IMR-90 (cell line): ENCODE measurements at regions not wholly inside any gene's neighbourhood (a gene's known extent, or its start where the extent isn't known, plus 50 kb on each side); places are given as distances from the start of the nearest gene placed in this dataset.

Experiments used
- ATAC-seq: fragments of 200-7000 bp; cut with Tn5 transposase; 2 replicates; pipeline ENCODE4 v1.9.1; 2020; ENCODE audit warnings: low read depth, mild to moderate bottlenecking, moderate library complexity
- BruUV-seq: library from RNA; stranded (reverse); fragments of 400-500 nt; replicated peaks from 2 replicates; lab custom pipeline; 2021; lab: Mats Ljungman, UMichigan
- CTCF ChIA-PET: fragments of 300-600 bp; formaldehyde crosslinking; extraction: SDS; loops from one replicate; lab custom pipeline; 2021; ENCODE audit warnings: antibody characterized with exemption; lab: Yijun Ruan, JAX
- POLR2A ChIA-PET: fragments of 300-600 bp; sonication (Branson Sonifier 250); formaldehyde crosslinking; loops from one replicate; lab custom pipeline; 2022; ENCODE audit warnings: antibody characterized with exemption; ENCODE audit not compliant: unreplicated experiment; lab: Charles Lee
- DNase-seq: peaks from one replicate; pipeline ENCODE4 v3.0.0; 2013
- H2AFZ ChIP-seq: replicated peaks from 2 replicates; pipeline ENCODE3; 2013; ENCODE audit warnings: low read length, mild to moderate bottlenecking; ENCODE audit not compliant: poor library complexity
- H2AK5ac ChIP-seq: 2 replicates; pipeline ENCODE4 v1.6.1; 2013; ENCODE audit warnings: low read depth, low read length, inconsistent platforms
- H2AK9ac ChIP-seq: replicated peaks from 2 replicates; pipeline ENCODE3; 2013; ENCODE audit warnings: mild to moderate bottlenecking, low read depth, low read length, moderate library complexity; ENCODE audit not compliant: poor library complexity
- H2BK120ac ChIP-seq: 2 replicates; pipeline ENCODE4 v1.6.1; 2013; ENCODE audit warnings: low read depth, low read length, inconsistent platforms
- H2BK15ac ChIP-seq: 3 replicates; pipeline ENCODE4 v1.6.1; 2013; ENCODE audit warnings: low read depth, low read length, inconsistent platforms
- H2BK20ac ChIP-seq: 2 replicates; pipeline ENCODE4 v1.6.1; 2013; ENCODE audit warnings: low read depth, mild to moderate bottlenecking, inconsistent platforms, low read length, moderate library complexity
- H2BK5ac ChIP-seq: 2 replicates; pipeline ENCODE4 v1.6.1; 2013; ENCODE audit warnings: mild to moderate bottlenecking, low read depth, low read length, inconsistent platforms; ENCODE audit not compliant: poor library complexity, severe bottlenecking
- H3K14ac ChIP-seq: replicated peaks from 2 replicates; pipeline ENCODE4 v1.6.1; 2013; ENCODE audit warnings: low read depth, low read length, inconsistent platforms
- H3K18ac ChIP-seq: 2 replicates; pipeline ENCODE4 v1.6.1; 2013; ENCODE audit warnings: low read depth, low read length, control low read depth
- H3K23ac ChIP-seq: 2 replicates; pipeline ENCODE4 v1.6.1; 2013; ENCODE audit warnings: low read depth, low read length, inconsistent platforms
- H3K27ac ChIP-seq: 2 replicates; pipeline ENCODE4 v1.5.1; 2013; ENCODE audit warnings: mild to moderate bottlenecking, control low read depth, low read length; ENCODE audit not compliant: insufficient read depth
- H3K27me3 ChIP-seq: 2 replicates; pipeline ENCODE4 v1.6.1; 2013; ENCODE audit warnings: low read length; ENCODE audit not compliant: control insufficient read depth, insufficient read depth
- H3K36me3 ChIP-seq: 2 replicates; pipeline ENCODE4 v1.6.1; 2013; ENCODE audit warnings: low read length, mixed read lengths; ENCODE audit not compliant: control insufficient read depth, insufficient read depth
- H3K4ac ChIP-seq: 2 replicates; pipeline ENCODE4 v1.6.1; 2013; ENCODE audit warnings: low read depth, low read length, inconsistent platforms
- H3K4me1 ChIP-seq: 2 replicates; pipeline ENCODE4 v1.6.1; 2013; ENCODE audit warnings: low read length, mixed read lengths; ENCODE audit not compliant: control insufficient read depth, insufficient read depth
- H3K4me2 ChIP-seq: 2 replicates; pipeline ENCODE4 v1.6.1; 2013; ENCODE audit warnings: low read depth, mild to moderate bottlenecking, control low read depth, low read length, moderate library complexity
- H3K4me3 ChIP-seq: 2 replicates; pipeline ENCODE4 v1.5.1; 2013; ENCODE audit warnings: low read depth, mild to moderate bottlenecking, control low read depth, low read length, moderate library complexity; ENCODE audit not compliant: insufficient read depth
- H3K56ac ChIP-seq: 2 replicates; pipeline ENCODE4 v1.6.1; 2013; ENCODE audit warnings: low read length, inconsistent platforms; ENCODE audit not compliant: insufficient read depth; ENCODE audit errors: extremely low read depth
- H3K79me1 ChIP-seq, 2 experiments: 2 replicates each; pipeline ENCODE4 v1.6.1; 2013; ENCODE audit warnings: low read length in 2 of 2, inconsistent platforms in 1 of 2, low read depth in 1 of 2
- H3K9ac ChIP-seq: 2 replicates; pipeline ENCODE4 v1.6.1; 2013; ENCODE audit warnings: low read depth, low read length, control low read depth
- H3K9me1 ChIP-seq: 2 replicates; pipeline ENCODE4 v1.6.1; 2013; ENCODE audit warnings: low read length, inconsistent platforms; ENCODE audit not compliant: insufficient read depth
- H3K9me3 ChIP-seq: 2 replicates; pipeline ENCODE4 v1.6.1; 2013; ENCODE audit warnings: low read length; ENCODE audit not compliant: control insufficient read depth, insufficient read depth
- H4K20me1 ChIP-seq: 2 replicates; pipeline ENCODE4 v1.6.1; 2013; ENCODE audit warnings: low read length, inconsistent platforms; ENCODE audit not compliant: insufficient read depth
- H4K5ac ChIP-seq: 2 replicates; pipeline ENCODE4 v1.6.1; 2013; ENCODE audit warnings: mild to moderate bottlenecking, low read depth, low read length, control low read depth
- H4K8ac ChIP-seq, 2 experiments: 2 replicates each; pipeline ENCODE4 v1.6.1; 2013; ENCODE audit warnings: low read depth in 2 of 2, low read length in 2 of 2, control low read depth in 1 of 2, inconsistent platforms in 1 of 2
- H4K91ac ChIP-seq: 2 replicates; pipeline ENCODE4 v1.6.1; 2013; ENCODE audit warnings: low read depth, low read length, inconsistent platforms; ENCODE audit not compliant: insufficient read depth
- BHLHE40 ChIP-seq: fragments of 150-350 bp; IDR thresholded peaks from 2 replicates; pipeline ENCODE4 v1.6.1; 2016; ENCODE audit warnings: mild to moderate bottlenecking, low read depth, low read length
- CEBPB ChIP-seq: IDR thresholded peaks from 2 replicates; pipeline ENCODE4 v1.6.1; 2012; ENCODE audit warnings: low read depth, low read length, improper control_type of control experiment
- FOS ChIP-seq: fragments of 150-350 bp; IDR thresholded peaks from 2 replicates; pipeline ENCODE4 v1.6.1; 2016; ENCODE audit warnings: low read depth, low read length
- MAFK ChIP-seq: IDR thresholded peaks from 2 replicates; pipeline ENCODE4 v1.6.1; 2012; ENCODE audit warnings: low read depth, low read length, improper control_type of control experiment
- RCOR1 ChIP-seq: IDR thresholded peaks from 2 replicates; pipeline ENCODE4 v1.6.1; 2012; ENCODE audit warnings: mild to moderate bottlenecking, low read length, improper control_type of control experiment; ENCODE audit not compliant: insufficient replicate concordance
- SMC3 ChIP-seq: fragments of 150-350 bp; IDR thresholded peaks from 2 replicates; pipeline ENCODE4 v1.6.1; 2016; ENCODE audit warnings: low read depth, mild to moderate bottlenecking, antibody characterized with exemption, low read length, moderate library complexity
- WGBS, 2 experiments: methylation state at CpG; one replicate each; pipeline versions ENCODE4 v1.1.5 to v1.1.7; 2013; ENCODE audit warnings: missing lambda C conversion rate in 2 of 2; ENCODE audit not compliant: insufficient read length in 1 of 2; ENCODE audit errors: extremely low coverage in 2 of 2; 5-methylcytosine and 5-hydroxymethylcytosine counted together
- dilution Hi-C: fragments of 300-500 bp; cut with HindIII; formaldehyde crosslinking; loops from one replicate; pipeline ENCODE4 v1.14.3; 2018; ENCODE audit warnings: low sequenced_read_pairs; ENCODE audit not compliant: unreplicated experiment
- in situ Hi-C: fragments of 300-500 bp; cut with MboI; formaldehyde crosslinking; loops from 3 replicates; pipeline ENCODE4 v1.14.3; 2019; ENCODE audit warnings: low sequenced_read_pairs, inconsistent platforms, mixed read lengths
- intact Hi-C: fragments of 100-400 bp; cut with micrococcal nuclease; formaldehyde crosslinking; loops from 2 replicates; pipeline ENCODE4 v1.10.0; 2022

- Histone ChIP-seq H3K14ac (no peak overlapping the region), H3K9me3 (no peaks in the 10 kb centered on the region), H3K4me3 (no peak overlapping the region), H3K27me3 (peaks cover 41% of the 10 kb centered on the region), H2BK120ac (no peak overlapping the region), H3K4me2 (no peak overlapping the region), H3K27ac (no peak overlapping the region), H2AK5ac (no peak overlapping the region), H2BK15ac (no peak overlapping the region), H2AK9ac (peak overlapping the region; percentile 62), H4K8ac (no peak overlapping the region), H3K23ac (no peak overlapping the region), H4K91ac (no peak overlapping the region), H3K18ac (no peak overlapping the region), H3K9ac (no peak overlapping the region), H3K56ac (no peak overlapping the region), H2AFZ (peak overlapping the region; percentile 48), H3K4me1 (peaks cover 10% of the 10 kb centered on the region), H3K4ac (no peak overlapping the region), H4K20me1 (peaks cover 9% of the 10 kb centered on the region), H3K36me3 (no peaks in the 10 kb centered on the region), H3K9me1 (peaks cover 10% of the 10 kb centered on the region), H2BK5ac (no peak overlapping the region), H4K5ac (no peak overlapping the region), H3K79me1 (no peaks in the 10 kb centered on the region), H2BK20ac (no peak overlapping the region)
- ChIA-PET CTCF (interaction anchor here (0.8 kb wide), 1 partner anchor 28 kb away, joined by 4 read pairs; no protein-coding TSS in a partner anchor), POLR2A (no interaction called here)
- in situ Hi-C loops = no loop called here
- peak; percentile 92 for ATAC-seq
- dilution Hi-C loops = no loop called here
- BruUV-seq = no TSS peak
- 30% methylated on average over 2 of the region's 6 CpGs; no CpG with 5 or more reads in 1 of the 2 experiments for WGBS, 2 experiments
- intact Hi-C loops = no loop called here
- TF ChIP-seq RCOR1 (no peak), FOS (peak; percentile 49), SMC3 (no peak), MAFK (peak; percentile 8; the same call in 1 of the 2 replicates), BHLHE40 (peak; percentile 62), CEBPB (peak; percentile 21; the same call in 1 of the 2 replicates)
- peak; percentile 86 for DNase-seq
These were observed 76.8 kb upstream of the LEP start for GRCh38 chr7:128164061-128164954.
